Heart left ventricle (tissue), 16 donors: ENCODE measurements at regions not wholly inside any gene's neighbourhood (a gene's known extent, or its start where the extent isn't known, plus 50 kb on each side); places are given as distances from the start of the nearest gene placed in this dataset.
A peak's percentile ranks its signal among the peaks of the same experiment; 100 is the strongest.

Experiments used
- ATAC-seq, 4 donors: fragments of 200-7000 bp; cut with Tn5 transposase; one replicate each; pipeline ENCODE4 v1.9.1; 2020 to 2022; ENCODE audit warnings: moderate library complexity in 4 of 4, mild to moderate bottlenecking in 3 of 4, moderate number of reproducible peaks in 1 of 4
- DNase-seq, 5 donors: peaks; one replicate each; pipeline ENCODE4 v3.0.0-alpha.2; 2020
- H3K27ac ChIP-seq, 12 donors: fragments of 200-600 bp; sonication (generic) in 4 of 12; one replicate each; pipeline versions ENCODE4 v1.5.0 to v1.8.0; 2016 to 2022; ENCODE audit warnings: mild to moderate bottlenecking in 2 of 12
- H3K27me3 ChIP-seq, 9 donors: fragments of 200-600 bp; sonication (generic) in 2 of 9; one replicate each; pipeline versions ENCODE4 v1.5.1 to v1.8.0; 2016 to 2022; ENCODE audit warnings: mild to moderate bottlenecking in 3 of 9
- H3K36me3 ChIP-seq, 9 donors: fragments of 200-600 bp; sonication (generic) in 2 of 9; one replicate each; pipeline versions ENCODE4 v1.5.0 to v1.8.0; 2018 to 2022; ENCODE audit warnings: mild to moderate bottlenecking in 2 of 9
- H3K4me1 ChIP-seq, 12 donors: fragments of 200-600 bp; sonication (generic) in 4 of 12; one replicate each; pipeline versions ENCODE4 v1.5.0 to v1.8.0; 2016 to 2022; ENCODE audit warnings: mild to moderate bottlenecking in 3 of 12
- H3K4me3 ChIP-seq, 12 donors: fragments of 200-600 bp; sonication (generic) in 4 of 12; one replicate each; pipeline versions ENCODE4 v1.5.0 to v1.8.0; 2017 to 2022; ENCODE audit warnings: mild to moderate bottlenecking in 9 of 12, moderate library complexity in 4 of 12
- H3K9me3 ChIP-seq, 12 donors: fragments of 200-600 bp; sonication (generic) in 4 of 12; one replicate each; pipeline versions ENCODE4 v1.5.0 to v1.8.0; 2016 to 2022; ENCODE audit warnings: mild to moderate bottlenecking in 1 of 12
- POLR2A ChIP-seq, 2 donors: fragments of 450-650 bp; IDR thresholded peaks; one replicate each; pipeline ENCODE4 v1.6.1; 2017; ENCODE audit warnings: antibody characterized with exemption in 2 of 2, mild to moderate bottlenecking in 2 of 2, moderate library complexity in 2 of 2
- WGBS, 4 donors: extraction: QIAGEN DNeasy Blood & Tissue Kit in 2 of 4; methylation state at CpG; one replicate each; pipeline versions ENCODE4 v1.1.5 to v1.1.7; 2013 to 2018; 5-methylcytosine and 5-hydroxymethylcytosine counted together
- intact Hi-C, 10 donors: fragments of 100-400 bp; cut with DNase I; formaldehyde crosslinking; loops; one replicate each; pipeline versions ENCODE4 v1.11.1 to v1.14.2; 2022
- TF ChIP-seq, protein P1 (sequence below), 12 donors: fragments of 200-600 bp; sonication (generic) in 4 of 12; IDR thresholded peaks; one replicate each; pipeline versions ENCODE4 v1.5.0 to v1.8.0; 2018 to 2022; ENCODE audit warnings: antibody characterized with exemption in 12 of 12, mild to moderate bottlenecking in 5 of 12
- donor health status: ischemic (EF 13 %, LVEDD 7.1; RV severe dilation, severe dysfunction).
- donor health status: healthy with polysubstance abuse.
- donor health status: DM: no; HTN: yes; CAD: no.
- donor health status: DM: no; HTN: no; CAD: no.
- donor health status: ischemic (EF 25% LVEDD 6.9; RV normal size, moderate dysfunction).
- donor health status: ischemic (EF 25% LVEDD 5.7; RV mildly dilated, moderate dysfunction).
- donor health status: healthy.
- donor health status: DM: yes; HTN: yes; CAD: no.
- donor health status: ischemic (EF 35%, LVEDD 5.7; RV mildly dilated, moderate dysfunction).
- donor health status: nonischemic (EF 11% LVEDD 7.7; RV severe dilation, severe dysfunction).
- donor health status: DM: yes; HTN: yes; CAD: no.
- donor health status: PGD.
- donor health status: ischemic (EF 29% LVEDD 5.4; RV normal size, mild dysfunction).
- donor health status: nonischemic (EF 23%, LVEDD 6.1; RV moderate dilation, normal function).

DNA sequence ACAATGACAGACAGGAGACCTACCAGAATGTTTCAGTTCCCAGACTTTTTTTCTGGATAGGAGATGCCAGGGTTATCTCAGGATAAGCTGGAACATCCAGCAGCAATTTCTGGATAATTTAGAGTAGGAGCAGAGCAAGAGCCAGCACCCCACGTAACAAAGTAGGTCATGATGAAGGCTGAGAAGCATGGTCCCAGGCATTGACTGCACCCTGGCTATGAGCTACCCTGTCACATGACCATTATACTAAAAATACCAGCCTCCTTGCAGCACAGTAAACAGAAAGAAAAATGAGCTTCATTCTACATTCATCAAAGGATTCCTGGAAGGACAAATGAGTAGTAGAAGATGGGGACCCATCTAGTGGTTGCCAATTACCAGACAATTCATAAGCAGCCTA is 247.4 kb upstream of the AR start:
- no peaks in the 10 kb centered on the region for H3K36me3 ChIP-seq
- H3K4me1 ChIP-seq, result peaks cover 0 to 10% (median 0%) of the 10 kb centered on the region in 12 donors
- no peak overlapping the region for H3K27ac ChIP-seq
- H3K9me3 ChIP-seq, result peaks cover 0 to 7% (median 0%) of the 10 kb centered on the region in 12 donors
- DNase-seq, result no peak
- intact Hi-C loops, result loop anchor here in 1 of 10 donors (10.0 kb wide), 1 partner anchor 248 kb away; the partner anchor contains the start of gene AR
- peaks cover 0 to 4% (median 0%) of the 10 kb centered on the region in 9 donors for H3K27me3 ChIP-seq
- ATAC-seq, result peak in 1 of 4 donors; percentile 42
- no peak overlapping the region for H3K4me3 ChIP-seq
- WGBS, 4 donors, result 0 to 21% (median 13%) methylated on average over 1 of the region's 1 CpG
- TF ChIP-seq, protein P1, sequence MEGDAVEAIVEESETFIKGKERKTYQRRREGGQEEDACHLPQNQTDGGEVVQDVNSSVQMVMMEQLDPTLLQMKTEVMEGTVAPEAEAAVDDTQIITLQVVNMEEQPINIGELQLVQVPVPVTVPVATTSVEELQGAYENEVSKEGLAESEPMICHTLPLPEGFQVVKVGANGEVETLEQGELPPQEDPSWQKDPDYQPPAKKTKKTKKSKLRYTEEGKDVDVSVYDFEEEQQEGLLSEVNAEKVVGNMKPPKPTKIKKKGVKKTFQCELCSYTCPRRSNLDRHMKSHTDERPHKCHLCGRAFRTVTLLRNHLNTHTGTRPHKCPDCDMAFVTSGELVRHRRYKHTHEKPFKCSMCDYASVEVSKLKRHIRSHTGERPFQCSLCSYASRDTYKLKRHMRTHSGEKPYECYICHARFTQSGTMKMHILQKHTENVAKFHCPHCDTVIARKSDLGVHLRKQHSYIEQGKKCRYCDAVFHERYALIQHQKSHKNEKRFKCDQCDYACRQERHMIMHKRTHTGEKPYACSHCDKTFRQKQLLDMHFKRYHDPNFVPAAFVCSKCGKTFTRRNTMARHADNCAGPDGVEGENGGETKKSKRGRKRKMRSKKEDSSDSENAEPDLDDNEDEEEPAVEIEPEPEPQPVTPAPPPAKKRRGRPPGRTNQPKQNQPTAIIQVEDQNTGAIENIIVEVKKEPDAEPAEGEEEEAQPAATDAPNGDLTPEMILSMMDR (IDR thresholded peaks at IDR 0.05), result no peak
- TF ChIP-seq POLR2A (IDR thresholded peaks at IDR 0.05), result no peak

DNA sequence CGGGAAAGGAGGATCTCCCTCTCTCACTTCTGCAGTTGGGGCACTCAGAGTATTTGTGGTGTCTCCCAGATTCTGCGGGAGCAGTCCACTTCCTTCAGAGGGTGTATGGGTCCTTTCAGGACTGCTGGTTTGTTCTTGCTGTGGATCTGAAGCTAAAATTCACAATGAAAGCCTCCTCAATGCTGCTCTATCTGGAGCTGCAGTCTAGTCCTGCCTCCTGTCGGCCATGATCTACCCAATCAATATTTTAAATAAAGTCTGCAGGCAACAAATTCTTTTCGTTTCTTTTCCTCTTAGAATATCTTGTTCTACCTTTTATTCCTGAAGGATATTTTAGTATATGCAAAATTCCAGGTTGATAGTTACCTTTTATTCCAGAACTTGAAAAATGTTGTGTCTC is 226.1 kb upstream of the AR start:
- intact Hi-C loops, result no loop called here
- TF ChIP-seq, protein P1 (IDR thresholded peaks at IDR 0.05), result no peak
- no peak for TF ChIP-seq POLR2A (IDR thresholded peaks at IDR 0.05)
- H3K27ac ChIP-seq, result no peak overlapping the region
- ATAC-seq, result no peak
- H3K4me3 ChIP-seq, result no peak overlapping the region
- H3K36me3 ChIP-seq, result no peaks in the 10 kb centered on the region
- no peaks in the 10 kb centered on the region for H3K27me3 ChIP-seq
- no peak for DNase-seq
- WGBS, 4 donors, result 70 to 79% (median 75%) methylated on average over 4 of the region's 4 CpGs
- peaks cover 0 to 13% (median 0%) of the 10 kb centered on the region in 12 donors for H3K9me3 ChIP-seq
- no peaks in the 10 kb centered on the region for H3K4me1 ChIP-seq

DNA sequence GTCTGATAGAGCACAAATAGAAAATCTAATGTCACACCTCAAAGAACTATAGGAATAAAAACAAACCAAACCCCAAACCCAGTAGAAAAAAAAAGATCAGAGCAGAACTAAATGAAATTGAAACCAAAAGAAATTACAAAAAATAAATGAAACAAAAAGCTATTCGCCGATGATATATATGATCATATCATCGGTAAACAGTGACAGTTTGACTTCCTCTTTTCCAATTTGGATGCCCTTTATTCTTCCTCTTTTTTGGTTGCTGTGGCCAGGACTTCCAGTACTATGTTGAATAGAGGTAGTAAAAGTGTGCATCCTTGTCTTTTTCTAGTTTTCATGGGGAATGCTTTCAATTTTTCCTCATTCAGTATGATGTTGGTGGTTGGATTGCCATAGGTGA is 215.3 kb upstream of the AR start:
- DNase-seq, result no peak
- Histone ChIP-seq H3K27me3 (no peaks in the 10 kb centered on the region), H3K36me3 (no peaks in the 10 kb centered on the region), H3K9me3 (no peaks in the 10 kb centered on the region), H3K4me3 (no peak overlapping the region), H3K4me1 (no peaks in the 10 kb centered on the region), H3K27ac (no peak overlapping the region)
- no peak for TF ChIP-seq POLR2A (IDR thresholded peaks at IDR 0.05)
- TF ChIP-seq, protein P1 (IDR thresholded peaks at IDR 0.05), result no peak
- ATAC-seq, result no peak
- 84 to 93% (median 89%) methylated on average over 3 of the region's 3 CpGs for WGBS, 4 donors
- intact Hi-C loops, result no loop called here

DNA sequence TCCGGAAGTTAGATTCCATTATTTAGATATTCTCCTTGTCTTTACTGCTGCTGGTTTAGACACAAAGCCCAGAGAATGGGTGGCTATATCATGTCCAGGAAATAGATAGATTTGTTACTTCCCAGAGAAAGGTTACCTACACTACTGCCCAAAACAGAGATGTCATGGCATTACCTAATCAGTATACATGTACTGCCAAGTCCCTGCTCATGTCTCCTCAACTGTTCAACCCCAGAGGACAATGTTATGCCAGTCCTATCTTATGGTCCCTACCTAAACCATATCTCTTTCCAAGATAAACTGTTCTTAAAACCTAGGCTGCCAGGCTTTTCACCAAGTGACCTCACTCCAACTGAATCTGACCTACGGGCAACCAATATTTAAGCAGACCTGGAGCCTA is 209.5 kb upstream of the AR start:
- DNase-seq, result no peak
- H3K27me3 ChIP-seq, result no peaks in the 10 kb centered on the region

More for the DNA sequence above, 209.5 kb upstream of the AR start:
- H3K4me3 ChIP-seq, result no peak overlapping the region
- no peaks in the 10 kb centered on the region for H3K4me1 ChIP-seq
- 79 to 86% (median 83%) methylated on average over 2 of the region's 2 CpGs for WGBS, 4 donors
- H3K36me3 ChIP-seq, result no peaks in the 10 kb centered on the region
- intact Hi-C loops, result no loop called here
- no peaks in the 10 kb centered on the region for H3K9me3 ChIP-seq
- ATAC-seq, result no peak
- TF ChIP-seq, protein P1 (IDR thresholded peaks at IDR 0.05), result no peak
- no peak for TF ChIP-seq POLR2A (IDR thresholded peaks at IDR 0.05)
- no peak overlapping the region for H3K27ac ChIP-seq
